B cell (primary cell): ENCODE measurements at regions not wholly inside any gene's neighbourhood (a gene's known extent, or its start where the extent isn't known, plus 50 kb on each side); places are given as distances from the start of the nearest gene placed in this dataset.

Experiments
- ATAC-seq: fragments of 200-7000 bp; cut with Tn5 transposase; one replicate; pipeline ENCODE4 v1.10.0; 2021; ENCODE audit warnings: low read depth, mild to moderate bottlenecking, moderate number of reproducible peaks, moderate library complexity
- CTCF ChIA-PET: fragments of 350-600 bp; sonication (Branson Sonifier 250); formaldehyde crosslinking; loops from one replicate; lab custom pipeline; 2021; ENCODE audit warnings: antibody characterized with exemption, inconsistent platforms; lab: Charles Lee
- POLR2A ChIA-PET: fragments of 350-600 bp; sonication (Branson Sonifier 250); formaldehyde crosslinking; loops from one replicate; lab custom pipeline; 2021; ENCODE audit warnings: antibody characterized with exemption; lab: Charles Lee
- DNase-seq: peaks from one replicate; pipeline ENCODE4 v3.0.0; 2013
- H2AFZ ChIP-seq: 2 replicates; pipeline ENCODE4 v1.6.1; 2012; ENCODE audit warnings: mild to moderate bottlenecking, low read depth, low read length; ENCODE audit not compliant: insufficient read depth, poor library complexity, severe bottlenecking
- H3K27ac ChIP-seq, 2 donors: 1 replicate in 1 of 2; 2 replicates in 1 of 2; pipeline ENCODE4 v1.5.1; 2012 to 2013; ENCODE audit warnings: low read length in 2 of 2, mild to moderate bottlenecking in 2 of 2, moderate library complexity in 1 of 2
- H3K27me3 ChIP-seq, 4 experiments: fragments of 200-600 bp in 1 of 4; sonication (generic) in 1 of 4; replicated peaks in 1 of 4; 1 replicate in 2 of 4; 2 replicates in 2 of 4; pipeline versions ENCODE4 v1.6.1 to v1.7.0; 2013 to 2016; ENCODE audit warnings: low read length in 3 of 4, mild to moderate bottlenecking in 2 of 4, mixed read lengths in 1 of 4, moderate library complexity in 1 of 4; ENCODE audit not compliant: insufficient read depth in 4 of 4, control insufficient read depth in 3 of 4; ENCODE audit errors: control extremely low read depth in 1 of 4
- H3K36me3 ChIP-seq, 2 experiments: replicated peaks in 1 of 2; 1 replicate in 1 of 2; 2 replicates in 1 of 2; pipeline versions ENCODE4 v1.6.1 to v1.7.1; 2013; ENCODE audit warnings: low read length in 1 of 2; ENCODE audit not compliant: insufficient read depth in 2 of 2, control insufficient read depth in 1 of 2; ENCODE audit errors: control extremely low read depth in 1 of 2, extremely low read depth in 1 of 2
- H3K4me1 ChIP-seq, 2 donors: fragments of 200-600 bp in 1 of 2; sonication (generic) in 1 of 2; 1 replicate in 1 of 2; 2 replicates in 1 of 2; pipeline versions ENCODE4 v1.5.1 to v1.6.1; 2013 to 2017; ENCODE audit warnings: low read length in 2 of 2; ENCODE audit not compliant: control insufficient read depth in 2 of 2, insufficient read depth in 2 of 2
- H3K4me2 ChIP-seq: replicated peaks from 2 replicates; pipeline ENCODE3; 2012; ENCODE audit warnings: mild to moderate bottlenecking, low read depth, low read length; ENCODE audit not compliant: poor library complexity, severe bottlenecking
- H3K4me3 ChIP-seq, 5 experiments: fragments of 200-600 bp in 1 of 5; sonication (generic) in 1 of 5; 1 replicate in 3 of 5; 2 replicates in 2 of 5; pipeline versions ENCODE4 v1.5.1 to v1.7.0; 2011 to 2016; ENCODE audit warnings: low read length in 4 of 5, mild to moderate bottlenecking in 4 of 5, low read depth in 2 of 5, control low read depth in 1 of 5, moderate library complexity in 1 of 5; ENCODE audit not compliant: insufficient read depth in 1 of 5; ENCODE audit errors: control extremely low read depth in 1 of 5, extremely low read depth in 1 of 5
- H3K79me2 ChIP-seq: fragments of 200-600 bp; sonication (generic); one replicate; pipeline ENCODE4 v1.6.0; 2016; ENCODE audit warnings: low read length; ENCODE audit not compliant: control insufficient read depth, insufficient read depth
- H3K9ac ChIP-seq: fragments of 200-600 bp; sonication (generic); 2 replicates; pipeline ENCODE4 v1.6.1; 2017; ENCODE audit warnings: mild to moderate bottlenecking, low read length, moderate library complexity
- H3K9me3 ChIP-seq, 3 donors: one replicate each; pipeline versions ENCODE4 v1.6.1 to v1.7.1; 2013; ENCODE audit warnings: low read length in 2 of 3; ENCODE audit not compliant: control insufficient read depth in 2 of 3, insufficient read depth in 1 of 3; ENCODE audit errors: control extremely low read depth in 1 of 3
- H4K20me1 ChIP-seq: 2 replicates; pipeline ENCODE4 v1.6.0; 2012; ENCODE audit warnings: mild to moderate bottlenecking, low read length; ENCODE audit not compliant: insufficient read depth, control insufficient read depth, poor library complexity, severe bottlenecking
- H3K27ac Mint-ChIP-seq: one replicate; pipeline ENCODE4 v1.8.0; 2021; ENCODE audit warnings: mixed read lengths
- H3K27me3 Mint-ChIP-seq: one replicate; pipeline ENCODE4 v1.8.0; 2021; ENCODE audit warnings: mixed read lengths
- H3K4me1 Mint-ChIP-seq: one replicate; pipeline ENCODE4 v1.8.0; 2021; ENCODE audit warnings: mixed read lengths
- H3K4me3 Mint-ChIP-seq: one replicate; pipeline ENCODE4 v1.8.0; 2021; ENCODE audit warnings: mixed read lengths
- H3K9me3 Mint-ChIP-seq: one replicate; pipeline ENCODE4 v1.8.0; 2022; ENCODE audit warnings: mixed read lengths; ENCODE audit not compliant: insufficient read depth
- CTCF ChIP-seq: fragments of 200-600 bp; IDR thresholded peaks from one replicate; pipeline ENCODE4 v1.8.0; 2022; ENCODE audit warnings: antibody characterized with exemption, mild to moderate bottlenecking
- EZH2 ChIP-seq: IDR thresholded peaks from 2 replicates; pipeline ENCODE4 v1.6.1; 2012; ENCODE audit warnings: borderline replicate concordance, low read depth, mild to moderate bottlenecking, moderate library complexity, low read length; ENCODE audit not compliant: insufficient read depth, poor library complexity, severe bottlenecking
- WGBS: methylation state at CpG from one replicate; pipeline ENCODE4 v1.1.5; 2013; ENCODE audit warnings: missing lambda C conversion rate; ENCODE audit not compliant: insufficient coverage; 5-methylcytosine and 5-hydroxymethylcytosine counted together
- intact Hi-C: fragments of 100-400 bp; cut with micrococcal nuclease; formaldehyde crosslinking; loops from one replicate; pipeline ENCODE4 v1.10.0; 2022

DNA sequence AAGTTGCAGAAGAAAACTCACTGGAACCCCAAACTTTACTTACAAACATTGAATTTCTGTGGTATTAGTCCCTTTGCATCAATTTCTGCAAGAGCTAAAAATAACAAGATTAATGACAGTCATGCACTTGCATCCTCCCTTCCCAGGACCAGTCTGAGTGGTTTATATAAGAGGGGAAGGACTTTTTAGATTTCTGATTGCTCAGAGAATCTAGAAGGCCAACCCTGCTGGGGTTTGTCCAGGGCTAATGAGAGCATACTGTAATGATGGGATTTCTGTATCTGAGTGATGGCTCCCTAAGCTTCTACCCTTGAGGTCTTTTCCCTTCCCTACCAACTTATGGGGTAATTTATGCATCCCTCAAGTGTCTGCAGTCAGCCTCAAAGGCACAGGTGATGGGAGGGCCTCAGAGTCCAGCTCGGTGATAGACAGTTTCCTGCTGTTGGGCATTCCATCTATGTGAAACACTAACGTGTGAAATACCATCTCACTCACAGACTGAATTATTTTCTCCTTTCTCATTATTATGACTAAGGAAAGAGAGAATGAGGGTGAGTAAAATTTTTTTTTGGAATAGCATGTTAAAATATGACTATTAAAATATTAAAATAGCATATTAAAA, 556.3 kb downstream of the RIT2 start:
- Mint-ChIP-seq H3K9me3 (no peaks in the 10 kb centered on the region), H3K27ac (no peak overlapping the region), H3K27me3 (no peaks in the 10 kb centered on the region), H3K4me3 (no peak overlapping the region), H3K4me1 (no peaks in the 10 kb centered on the region)
- H3K79me2 ChIP-seq: no peaks in the 10 kb centered on the region
- no peak for ATAC-seq
- H3K9me3 ChIP-seq: no peaks in the 10 kb centered on the region
- H3K4me1 ChIP-seq: no peaks in the 10 kb centered on the region
- H3K4me2 ChIP-seq: no peak overlapping the region
- intact Hi-C loops: no loop called here
- H3K4me3 ChIP-seq: no peak overlapping the region
- H3K27ac ChIP-seq: no peak overlapping the region
- no peak overlapping the region for H2AFZ ChIP-seq
- no peak for DNase-seq
- H3K36me3 ChIP-seq: no peaks in the 10 kb centered on the region
- WGBS: no CpG with 5 or more reads among the region's 2 CpGs
- ChIA-PET CTCF (no interaction called here), POLR2A (no interaction called here)
- H3K27me3 ChIP-seq: no peaks in the 10 kb centered on the region
- no peaks in the 10 kb centered on the region for H4K20me1 ChIP-seq
- no peak overlapping the region for H3K9ac ChIP-seq
- no peak for TF ChIP-seq EZH2
- no peak for TF ChIP-seq CTCF

DNA sequence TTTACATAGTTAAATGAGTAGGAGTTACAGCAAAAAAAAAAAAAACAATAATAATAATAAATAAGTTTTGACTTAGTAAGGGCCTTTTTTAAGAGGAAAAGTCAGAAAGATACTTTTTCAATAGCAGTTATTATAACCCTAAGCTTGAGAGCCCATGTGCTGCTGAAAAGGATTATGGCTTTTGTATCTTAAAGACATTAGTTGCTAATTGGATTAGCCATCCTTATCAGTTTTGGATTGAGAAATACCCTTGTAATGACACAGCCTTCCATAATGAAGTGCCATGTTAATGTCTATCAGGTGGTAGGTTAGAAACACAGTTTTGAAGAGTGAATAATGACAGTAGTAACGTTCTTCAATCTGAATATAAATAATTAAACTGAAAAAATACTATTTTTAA, 554.0 kb downstream of the RIT2 start:
- ChIA-PET CTCF (no interaction called here), POLR2A (no interaction called here)
- Histone ChIP-seq H3K4me3 (no peak overlapping the region), H3K4me2 (no peak overlapping the region), H3K9me3 (no peaks in the 10 kb centered on the region), H3K9ac (no peak overlapping the region), H3K79me2 (no peaks in the 10 kb centered on the region), H2AFZ (no peak overlapping the region), H3K36me3 (no peaks in the 10 kb centered on the region), H4K20me1 (no peaks in the 10 kb centered on the region), H3K27ac (no peak overlapping the region), H3K4me1 (no peaks in the 10 kb centered on the region), H3K27me3 (no peaks in the 10 kb centered on the region)
- no peak overlapping the region for H3K27ac Mint-ChIP-seq
- no peak for TF ChIP-seq CTCF
- TF ChIP-seq EZH2: no peak
- no peaks in the 10 kb centered on the region for H3K4me1 Mint-ChIP-seq
- ATAC-seq (no peak), DNase-seq (no peak)
- intact Hi-C loops: no loop called here
- no peaks in the 10 kb centered on the region for H3K27me3 Mint-ChIP-seq
- no peak overlapping the region for H3K4me3 Mint-ChIP-seq
- H3K9me3 Mint-ChIP-seq: peaks cover 2% of the 10 kb centered on the region
- no CpG with 5 or more reads among the region's 1 CpG for WGBS
